ENCODE measurements at regions not wholly inside any gene's neighbourhood (a gene's known extent, or its start where the extent isn't known, plus 50 kb on each side); places are given as distances from the start of the nearest gene placed in this dataset.

DNA sequence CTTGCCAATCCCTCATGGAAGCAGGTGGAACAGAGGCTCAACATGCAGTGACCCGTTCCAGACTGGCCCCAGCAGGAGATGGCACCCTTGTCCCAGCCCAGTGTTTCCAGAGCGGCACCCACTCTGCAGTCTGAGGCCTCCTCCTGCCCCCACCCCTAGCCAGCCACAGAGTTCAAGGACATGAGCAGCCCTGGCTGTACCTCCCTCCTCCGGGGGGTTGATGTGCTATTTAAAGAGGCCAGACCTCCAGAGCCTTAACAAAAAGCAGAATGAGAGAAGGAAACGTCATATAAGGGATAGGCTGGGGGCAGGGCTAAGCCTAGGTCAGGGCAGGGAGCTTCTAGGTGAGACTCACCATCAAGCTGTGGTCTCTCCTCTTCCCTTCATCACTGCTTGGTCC is 115.7 kb upstream of the NANOS1 start:
- Histone ChIP-seq H3K36me3 (no peaks in the 10 kb centered on the region), H3K4me3 (no peak overlapping the region), H3K4me1 (peaks cover 0 to 4% (median 0%) of the 10 kb centered on the region in 3 donors), H3K9me3 (no peaks in the 10 kb centered on the region), H3K27me3 (no peaks in the 10 kb centered on the region), H3K27ac (no peak overlapping the region)
- WGBS, 2 donors (ENCODE audit: low coverage in 1 of 2): no CpG with 5 or more reads among the region's 4 CpGs
- ATAC-seq: no peak
- no peak for TF ChIP-seq POLR2AphosphoS5 (IDR thresholded peaks at IDR 0.05)
- no peak for TF ChIP-seq POLR2A (IDR thresholded peaks at IDR 0.05)
- TF ChIP-seq, protein P1, sequence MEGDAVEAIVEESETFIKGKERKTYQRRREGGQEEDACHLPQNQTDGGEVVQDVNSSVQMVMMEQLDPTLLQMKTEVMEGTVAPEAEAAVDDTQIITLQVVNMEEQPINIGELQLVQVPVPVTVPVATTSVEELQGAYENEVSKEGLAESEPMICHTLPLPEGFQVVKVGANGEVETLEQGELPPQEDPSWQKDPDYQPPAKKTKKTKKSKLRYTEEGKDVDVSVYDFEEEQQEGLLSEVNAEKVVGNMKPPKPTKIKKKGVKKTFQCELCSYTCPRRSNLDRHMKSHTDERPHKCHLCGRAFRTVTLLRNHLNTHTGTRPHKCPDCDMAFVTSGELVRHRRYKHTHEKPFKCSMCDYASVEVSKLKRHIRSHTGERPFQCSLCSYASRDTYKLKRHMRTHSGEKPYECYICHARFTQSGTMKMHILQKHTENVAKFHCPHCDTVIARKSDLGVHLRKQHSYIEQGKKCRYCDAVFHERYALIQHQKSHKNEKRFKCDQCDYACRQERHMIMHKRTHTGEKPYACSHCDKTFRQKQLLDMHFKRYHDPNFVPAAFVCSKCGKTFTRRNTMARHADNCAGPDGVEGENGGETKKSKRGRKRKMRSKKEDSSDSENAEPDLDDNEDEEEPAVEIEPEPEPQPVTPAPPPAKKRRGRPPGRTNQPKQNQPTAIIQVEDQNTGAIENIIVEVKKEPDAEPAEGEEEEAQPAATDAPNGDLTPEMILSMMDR (IDR thresholded peaks at IDR 0.05): no peak
- no peak for TF ChIP-seq EP300 (IDR thresholded peaks at IDR 0.05)

DNA sequence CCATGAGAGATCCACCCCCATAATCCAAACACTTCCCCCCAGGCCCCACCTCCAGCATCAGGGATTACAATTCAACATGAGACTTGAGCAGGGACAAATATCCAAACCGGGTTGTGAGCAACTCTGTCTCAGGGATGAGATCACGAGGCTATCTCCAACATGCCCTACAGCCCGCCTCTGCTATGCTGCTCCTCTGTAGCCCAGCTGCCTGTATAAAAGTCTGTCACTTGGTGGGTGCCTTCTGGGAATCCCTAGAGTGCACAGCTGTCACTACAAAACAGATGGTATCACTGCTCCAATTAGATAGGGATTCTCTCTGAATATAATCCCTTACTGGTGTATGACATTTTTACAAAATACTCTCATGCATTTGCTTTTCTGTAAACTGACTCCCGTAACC is 114.9 kb upstream of the NANOS1 start:
- no peaks in the 10 kb centered on the region for H3K9me3 ChIP-seq
- peaks cover 0 to 4% (median 0%) of the 10 kb centered on the region in 3 donors for H3K4me1 ChIP-seq
- no peak overlapping the region for H3K27ac ChIP-seq
- no peak overlapping the region for H3K4me3 ChIP-seq
- TF ChIP-seq, protein P1 (IDR thresholded peaks at IDR 0.05): no peak
- TF ChIP-seq EP300 (IDR thresholded peaks at IDR 0.05) (no peak), POLR2A (IDR thresholded peaks at IDR 0.05) (no peak), POLR2AphosphoS5 (IDR thresholded peaks at IDR 0.05) (no peak)
- no peaks in the 10 kb centered on the region for H3K36me3 ChIP-seq
- no peaks in the 10 kb centered on the region for H3K27me3 ChIP-seq
- 75 to 90% methylated on average over 2 of the region's 4 CpGs for WGBS, 2 donors (ENCODE audit: low coverage in 1 of 2)
- ATAC-seq: no peak

DNA sequence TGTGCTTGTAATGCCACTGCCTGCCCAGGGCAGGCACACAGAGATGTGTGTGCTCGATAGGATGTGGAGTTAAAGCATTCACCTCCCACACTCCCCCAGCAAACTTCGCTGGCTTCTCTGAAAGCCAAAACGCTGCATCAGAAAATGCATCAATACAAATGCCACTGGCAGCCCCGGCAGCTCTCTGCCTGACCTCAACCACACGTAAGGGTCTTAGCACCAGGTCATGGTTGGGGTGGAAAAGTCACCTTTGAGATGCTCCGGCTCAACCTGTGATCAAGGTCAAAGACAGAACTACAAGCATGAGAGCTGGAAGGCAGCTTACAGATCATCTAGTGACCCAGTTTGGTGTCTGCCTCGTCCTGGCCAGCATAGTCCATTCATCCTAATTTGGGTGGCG is 114.4 kb upstream of the NANOS1 start:
- H3K36me3 ChIP-seq: no peaks in the 10 kb centered on the region
- no peak overlapping the region for H3K27ac ChIP-seq
- TF ChIP-seq EP300 (IDR thresholded peaks at IDR 0.05): no peak
- TF ChIP-seq POLR2AphosphoS5 (IDR thresholded peaks at IDR 0.05): no peak
- no peak for TF ChIP-seq POLR2A (IDR thresholded peaks at IDR 0.05)
- TF ChIP-seq, protein P1 (IDR thresholded peaks at IDR 0.05): no peak
- no peaks in the 10 kb centered on the region for H3K9me3 ChIP-seq
- no peak for ATAC-seq
- H3K27me3 ChIP-seq: no peaks in the 10 kb centered on the region
- H3K4me3 ChIP-seq: no peak overlapping the region
- peaks cover 0 to 4% (median 0%) of the 10 kb centered on the region in 3 donors for H3K4me1 ChIP-seq
- WGBS, 2 donors (ENCODE audit: low coverage in 1 of 2): 78% methylated on average over 4 of the region's 8 CpGs; no CpG with 5 or more reads in 1 of the 2 donors

DNA sequence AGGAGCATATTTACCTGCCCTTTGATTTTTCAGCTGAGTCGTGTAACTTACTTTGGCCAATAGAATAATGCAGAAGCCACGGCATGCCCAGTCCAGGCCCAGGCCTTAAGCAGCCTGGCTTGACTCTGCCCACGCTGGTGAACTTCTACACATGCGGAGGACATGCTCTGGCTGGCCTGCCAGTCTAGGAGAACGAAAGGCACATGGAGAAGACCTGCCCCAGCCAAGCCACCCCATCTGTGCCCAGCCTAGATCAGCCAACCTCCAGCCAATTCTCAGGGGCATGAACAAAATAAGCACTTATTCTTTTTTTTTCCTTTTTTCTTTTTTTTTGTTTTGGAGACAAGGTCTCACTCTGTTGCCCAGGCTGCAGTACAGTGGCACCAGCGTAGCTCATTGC is 112.7 kb upstream of the NANOS1 start:
- ATAC-seq: no peak
- 89 to 100% methylated on average over 1 to 6 of the region's 6 CpGs for WGBS, 2 donors (ENCODE audit: low coverage in 1 of 2)
- TF ChIP-seq POLR2AphosphoS5 (IDR thresholded peaks at IDR 0.05) (no peak), EP300 (IDR thresholded peaks at IDR 0.05) (no peak), POLR2A (IDR thresholded peaks at IDR 0.05) (no peak)
- TF ChIP-seq, protein P1 (IDR thresholded peaks at IDR 0.05): no peak

DNA sequence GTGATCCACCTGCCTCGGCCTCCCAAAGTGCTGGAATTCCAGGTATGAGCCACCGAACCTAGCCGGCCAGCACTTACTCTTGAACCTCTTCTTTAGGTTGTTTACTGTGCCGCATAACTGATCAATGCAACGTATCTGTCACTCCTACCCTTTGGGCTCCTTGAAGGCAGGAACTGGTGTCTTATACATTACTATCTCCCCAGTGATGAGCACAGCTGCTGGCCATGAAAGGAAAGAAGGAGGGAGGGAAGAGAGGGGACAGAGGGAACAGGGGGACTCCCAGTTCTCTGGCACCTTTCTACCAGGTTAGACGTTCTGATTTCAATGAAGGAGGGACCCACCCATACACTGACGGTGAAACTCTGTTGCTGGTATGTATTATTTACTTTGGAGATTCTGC is 111.8 kb upstream of the NANOS1 start:
- Histone ChIP-seq H3K36me3 (no peaks in the 10 kb centered on the region), H3K4me3 (no peak overlapping the region), H3K27me3 (no peaks in the 10 kb centered on the region), H3K27ac (no peak overlapping the region), H3K4me1 (peaks cover 0 to 3% (median 0%) of the 10 kb centered on the region in 3 donors), H3K9me3 (no peaks in the 10 kb centered on the region)
- 79% methylated on average over 2 of the region's 7 CpGs; no CpG with 5 or more reads in 1 of the 2 donors for WGBS, 2 donors (ENCODE audit: low coverage in 1 of 2)
- ATAC-seq: no peak
- TF ChIP-seq POLR2AphosphoS5 (IDR thresholded peaks at IDR 0.05) (no peak), POLR2A (IDR thresholded peaks at IDR 0.05) (no peak), EP300 (IDR thresholded peaks at IDR 0.05) (no peak)
- TF ChIP-seq, protein P1 (IDR thresholded peaks at IDR 0.05): no peak

More for the DNA sequence above, 112.7 kb upstream of the NANOS1 start:
- Histone ChIP-seq H3K4me1 (peaks cover 0 to 4% (median 0%) of the 10 kb centered on the region in 3 donors), H3K36me3 (no peaks in the 10 kb centered on the region), H3K9me3 (no peaks in the 10 kb centered on the region), H3K27me3 (no peaks in the 10 kb centered on the region), H3K27ac (no peak overlapping the region), H3K4me3 (no peak overlapping the region)

All from gastroesophageal sphincter (tissue), 4 donors.